ENCODE measurements at regions not wholly inside any gene's neighbourhood (a gene's known extent, or its start where the extent isn't known, plus 50 kb on each side); places are given as distances from the start of the nearest gene placed in this dataset.

GRCh38 chr16:82419332-82419731, 207.4 kb upstream of the CDH13 start:
- TF ChIP-seq CTCF (IDR thresholded peaks at IDR 0.05 in 8 of 11, conservative IDR thresholded peaks at IDR 0.05 in 3 of 11) (no peak), POLR2AphosphoS5 (IDR thresholded peaks at IDR 0.05) (no peak), POLR2A (IDR thresholded peaks at IDR 0.05) (no peak)
